ENCODE measurements at regions not wholly inside any gene's neighbourhood (a gene's known extent, or its start where the extent isn't known, plus 50 kb on each side); places are given as distances from the start of the nearest gene placed in this dataset.
"Not testable (repeated sequence)": the region's sequence is repeated elsewhere in the genome, so short reads cannot be mapped to it uniquely, and the experiment has no call there.

- no peak for DNase-seq
- Mint-ChIP-seq H3K4me1 (ENCODE audit: low read depth) (no peaks in the 10 kb centered on the region), H3K27me3 (no peaks in the 10 kb centered on the region), H3K4me3 (no peak overlapping the region), H3K36me3 (ENCODE audit: low read depth) (no peaks in the 10 kb centered on the region), H3K9me3 (peaks cover 3% of the 10 kb centered on the region), H3K27ac (no peak overlapping the region)
Measured at GRCh38 chr7:34567906-34568305, 90.1 kb upstream of the NPSR1 start.

- Mint-ChIP-seq H3K36me3 (ENCODE audit: low read depth) (no peaks in the 10 kb centered on the region), H3K9me3 (peaks cover 8% of the 10 kb centered on the region), H3K27ac (no peak overlapping the region), H3K4me1 (ENCODE audit: low read depth) (no peaks in the 10 kb centered on the region), H3K4me3 (no peak overlapping the region), H3K27me3 (no peaks in the 10 kb centered on the region)
- no peak for DNase-seq
Measured at GRCh38 chr7:34569975-34570699, 87.9 kb upstream of the NPSR1 start.

GRCh38 chr7:34575006-34575405, 83.0 kb upstream of the NPSR1 start:
- H3K4me3 Mint-ChIP-seq: no peak overlapping the region

GRCh38 chr7:34577934-34578333, 80.1 kb upstream of the NPSR1 start:
- not testable (repeated sequence) for H3K27me3 Mint-ChIP-seq; H3K4me3 Mint-ChIP-seq; H3K36me3 Mint-ChIP-seq (ENCODE audit: low read depth); H3K27ac Mint-ChIP-seq; H3K4me1 Mint-ChIP-seq (ENCODE audit: low read depth); DNase-seq
- H3K9me3 Mint-ChIP-seq: peaks cover 18% of the 10 kb centered on the region

More at GRCh38 chr7:34575006-34575405, 83.0 kb upstream of the NPSR1 start:
- no peak overlapping the region for H3K27ac Mint-ChIP-seq
- H3K27me3 Mint-ChIP-seq: no peaks in the 10 kb centered on the region
- no peaks in the 10 kb centered on the region for H3K36me3 Mint-ChIP-seq (ENCODE audit: low read depth)
- no peak for DNase-seq
- H3K4me1 Mint-ChIP-seq (ENCODE audit: low read depth): no peaks in the 10 kb centered on the region
- H3K9me3 Mint-ChIP-seq: peaks cover 18% of the 10 kb centered on the region

- not testable (repeated sequence) for H3K27ac Mint-ChIP-seq; H3K9me3 Mint-ChIP-seq; H3K36me3 Mint-ChIP-seq (ENCODE audit: low read depth); H3K27me3 Mint-ChIP-seq; H3K4me3 Mint-ChIP-seq; H3K4me1 Mint-ChIP-seq (ENCODE audit: low read depth); DNase-seq
Measured at GRCh38 chr7:34581698-34582097, 76.3 kb upstream of the NPSR1 start.

GRCh38 chr7:34584526-34584925, 73.5 kb upstream of the NPSR1 start:
- Mint-ChIP-seq H3K4me3 (no peak overlapping the region), H3K27me3 (no peaks in the 10 kb centered on the region), H3K9me3 (peaks cover 3% of the 10 kb centered on the region), H3K4me1 (ENCODE audit: low read depth) (no peaks in the 10 kb centered on the region), H3K27ac (no peak overlapping the region), H3K36me3 (ENCODE audit: low read depth) (no peaks in the 10 kb centered on the region)
- no peak for DNase-seq

GRCh38 chr7:34596887-34597286, 61.1 kb upstream of the NPSR1 start:
- Mint-ChIP-seq H3K4me1 (ENCODE audit: low read depth) (no peaks in the 10 kb centered on the region), H3K27me3 (no peaks in the 10 kb centered on the region), H3K27ac (no peak overlapping the region), H3K4me3 (no peak overlapping the region), H3K36me3 (ENCODE audit: low read depth) (no peaks in the 10 kb centered on the region), H3K9me3 (peaks cover 3% of the 10 kb centered on the region)
- DNase-seq: no peak

GRCh38 chr7:34603711-34604444, 54.1 kb upstream of the NPSR1 start:
- H3K4me1 Mint-ChIP-seq (ENCODE audit: low read depth): no peaks in the 10 kb centered on the region
- no peaks in the 10 kb centered on the region for H3K27me3 Mint-ChIP-seq
- H3K27ac Mint-ChIP-seq: no peak overlapping the region
- no peak for DNase-seq
- H3K4me3 Mint-ChIP-seq: no peak overlapping the region
- H3K36me3 Mint-ChIP-seq (ENCODE audit: low read depth): no peaks in the 10 kb centered on the region
- peaks cover 2% of the 10 kb centered on the region for H3K9me3 Mint-ChIP-seq

Data from activated T-cell treated with anti-CD3 and anti-CD28 coated beads, Interleukin-2, amount 50 U/mL, for 24 hours (primary cell).